Ishikawa (cell line): ENCODE measurements at regions not wholly inside any gene's neighbourhood (a gene's known extent, or its start where the extent isn't known, plus 50 kb on each side); places are given as distances from the start of the nearest gene placed in this dataset.

Source experiments
- CEBPB ChIP-seq: IDR thresholded peaks from 2 replicates; pipeline ENCODE4 v1.6.1; 2012
- CREB1 ChIP-seq: IDR thresholded peaks from 2 replicates; pipeline ENCODE4 v1.6.1; 2012; ENCODE audit warnings: low read depth
- RAD21 ChIP-seq: IDR thresholded peaks from 2 replicates; pipeline ENCODE4 v1.6.1; 2012; ENCODE audit warnings: low read depth
- TCF12 ChIP-seq: IDR thresholded peaks from 2 replicates; pipeline ENCODE4 v1.6.1; 2012; ENCODE audit warnings: low read depth
- USF1 ChIP-seq: IDR thresholded peaks from 2 replicates; pipeline ENCODE4 v1.6.1; 2012
- YY1 ChIP-seq: IDR thresholded peaks from 2 replicates; pipeline ENCODE4 v1.6.1; 2012; ENCODE audit warnings: low read depth
- TF ChIP-seq, protein P1 (sequence below): IDR thresholded peaks from 2 replicates; pipeline ENCODE4 v1.6.1; 2012; ENCODE audit warnings: low read depth, mild to moderate bottlenecking

- no peak for TF ChIP-seq TCF12
- TF ChIP-seq, protein P1, sequence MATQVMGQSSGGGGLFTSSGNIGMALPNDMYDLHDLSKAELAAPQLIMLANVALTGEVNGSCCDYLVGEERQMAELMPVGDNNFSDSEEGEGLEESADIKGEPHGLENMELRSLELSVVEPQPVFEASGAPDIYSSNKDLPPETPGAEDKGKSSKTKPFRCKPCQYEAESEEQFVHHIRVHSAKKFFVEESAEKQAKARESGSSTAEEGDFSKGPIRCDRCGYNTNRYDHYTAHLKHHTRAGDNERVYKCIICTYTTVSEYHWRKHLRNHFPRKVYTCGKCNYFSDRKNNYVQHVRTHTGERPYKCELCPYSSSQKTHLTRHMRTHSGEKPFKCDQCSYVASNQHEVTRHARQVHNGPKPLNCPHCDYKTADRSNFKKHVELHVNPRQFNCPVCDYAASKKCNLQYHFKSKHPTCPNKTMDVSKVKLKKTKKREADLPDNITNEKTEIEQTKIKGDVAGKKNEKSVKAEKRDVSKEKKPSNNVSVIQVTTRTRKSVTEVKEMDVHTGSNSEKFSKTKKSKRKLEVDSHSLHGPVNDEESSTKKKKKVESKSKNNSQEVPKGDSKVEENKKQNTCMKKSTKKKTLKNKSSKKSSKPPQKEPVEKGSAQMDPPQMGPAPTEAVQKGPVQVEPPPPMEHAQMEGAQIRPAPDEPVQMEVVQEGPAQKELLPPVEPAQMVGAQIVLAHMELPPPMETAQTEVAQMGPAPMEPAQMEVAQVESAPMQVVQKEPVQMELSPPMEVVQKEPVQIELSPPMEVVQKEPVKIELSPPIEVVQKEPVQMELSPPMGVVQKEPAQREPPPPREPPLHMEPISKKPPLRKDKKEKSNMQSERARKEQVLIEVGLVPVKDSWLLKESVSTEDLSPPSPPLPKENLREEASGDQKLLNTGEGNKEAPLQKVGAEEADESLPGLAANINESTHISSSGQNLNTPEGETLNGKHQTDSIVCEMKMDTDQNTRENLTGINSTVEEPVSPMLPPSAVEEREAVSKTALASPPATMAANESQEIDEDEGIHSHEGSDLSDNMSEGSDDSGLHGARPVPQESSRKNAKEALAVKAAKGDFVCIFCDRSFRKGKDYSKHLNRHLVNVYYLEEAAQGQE = no peak
- no peak for TF ChIP-seq YY1
- TF ChIP-seq RAD21 = no peak
- no peak for TF ChIP-seq CEBPB
- no peak for TF ChIP-seq USF1
- TF ChIP-seq CREB1 = no peak
Observed at GRCh38 chr5:3350781-3351180, 244.9 kb upstream of the IRX1 start.
